SKM-1 (cell line): ENCODE measurements at regions not wholly inside any gene's neighbourhood (a gene's known extent, or its start where the extent isn't known, plus 50 kb on each side); places are given as distances from the start of the nearest gene placed in this dataset.

ENCODE experiments used
- DNase-seq: peaks from one replicate; lab custom pipeline; 2025; ENCODE audit not compliant: unreplicated experiment; lab: John Stamatoyannopoulos, UW

- DNase-seq, result no peak
These were observed 1519.5 kb downstream of the CDH11 start for GRCh38 chr16:63602206-63602927.

DNA sequence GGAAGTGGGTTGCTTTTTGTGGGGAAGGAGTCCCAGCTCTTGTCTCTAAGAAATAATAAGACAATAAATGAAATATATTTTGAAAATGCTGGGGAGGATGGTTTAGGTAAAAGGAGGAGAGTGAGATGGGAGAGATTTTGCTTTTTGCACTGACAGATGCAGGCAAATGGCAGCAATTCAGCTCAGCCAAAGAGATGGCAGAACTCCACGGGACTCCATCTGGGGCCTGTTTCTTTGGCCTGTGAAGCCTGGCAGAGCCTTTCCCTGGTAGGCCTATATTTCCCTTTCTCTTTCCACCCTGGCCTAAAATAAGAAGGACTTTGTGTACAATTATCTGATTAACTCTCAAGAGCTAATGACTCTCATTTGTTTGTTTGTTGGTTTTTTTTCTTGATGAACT lies 1525.1 kb downstream of the CDH11 start:
- DNase-seq, result no peak

DNA sequence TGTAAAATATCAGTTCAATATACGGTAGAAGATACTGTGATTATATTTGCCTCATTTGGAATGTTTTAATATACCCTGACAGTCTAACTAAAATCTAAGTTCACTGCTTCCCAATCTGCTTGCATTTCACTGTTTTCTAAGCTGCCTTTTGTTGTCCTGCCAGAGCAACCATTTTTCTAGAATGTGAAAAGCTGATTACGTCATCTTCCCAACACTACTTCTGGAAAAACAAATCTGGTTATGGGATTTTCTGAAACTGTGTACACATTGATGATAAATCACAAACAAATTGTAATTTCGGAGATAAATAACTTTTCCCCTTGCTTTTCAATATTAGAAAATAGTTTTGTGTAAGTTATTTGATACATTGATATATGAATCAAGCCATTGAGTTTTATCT lies 1529.0 kb downstream of the CDH11 start:
- no peak for DNase-seq

DNA sequence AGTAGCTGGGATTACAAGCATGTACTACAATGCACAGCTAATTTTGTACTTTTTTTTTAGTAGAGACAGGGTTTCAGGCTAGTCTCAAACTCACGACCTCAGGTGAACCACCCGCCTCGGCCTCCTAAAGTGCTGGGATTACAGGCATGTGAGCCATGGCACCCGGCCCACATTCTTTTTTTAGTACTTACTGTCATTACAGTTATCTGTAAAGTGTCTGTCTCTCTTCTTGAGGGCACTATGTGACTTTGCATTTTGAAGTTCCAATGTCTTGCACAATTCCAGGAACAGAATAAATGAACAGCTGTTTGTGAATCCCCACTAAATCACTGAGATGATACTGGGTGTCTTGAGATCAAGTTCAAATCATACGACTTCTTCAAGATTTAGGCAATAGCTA lies 1540.3 kb downstream of the CDH11 start:
- DNase-seq, result no peak

DNA sequence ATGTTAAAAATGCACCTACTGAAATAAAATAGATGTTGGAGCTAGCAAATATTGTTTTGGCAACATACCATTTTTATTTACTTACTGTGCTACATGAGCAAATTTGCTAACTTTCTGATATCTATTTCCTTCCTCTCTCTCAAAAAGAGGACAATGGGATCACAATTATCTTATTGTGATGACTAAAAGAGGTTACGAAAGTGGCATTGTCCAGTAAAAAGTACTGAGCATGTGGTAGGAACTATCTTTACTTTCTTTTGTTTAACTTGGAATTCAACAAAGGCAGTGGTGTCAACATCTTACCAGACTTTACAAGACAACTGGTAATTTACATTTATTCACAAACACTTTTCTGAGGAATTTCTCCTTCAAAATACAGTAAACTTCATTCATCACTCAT lies 1542.6 kb upstream of the CDH8 start:
- no peak for DNase-seq

DNA sequence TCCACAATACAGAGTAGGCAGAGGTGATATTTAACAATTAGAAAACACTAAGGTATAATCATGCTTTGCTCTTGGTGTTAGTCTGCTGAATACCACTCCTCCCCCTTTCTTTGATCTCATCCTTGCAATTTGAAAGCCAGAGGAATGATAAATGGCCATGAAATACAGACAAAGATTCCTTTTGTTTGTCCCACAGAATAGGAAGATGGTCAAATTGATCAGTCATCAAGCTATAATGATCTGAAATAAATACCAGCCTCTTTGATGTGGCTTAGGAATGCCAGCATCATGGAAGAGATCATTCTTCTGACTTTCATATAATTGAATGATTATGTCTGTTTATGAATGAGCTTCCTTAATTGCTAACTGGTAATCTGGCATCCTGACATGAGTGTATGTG lies 1541.7 kb upstream of the CDH8 start:
- no peak for DNase-seq

DNA sequence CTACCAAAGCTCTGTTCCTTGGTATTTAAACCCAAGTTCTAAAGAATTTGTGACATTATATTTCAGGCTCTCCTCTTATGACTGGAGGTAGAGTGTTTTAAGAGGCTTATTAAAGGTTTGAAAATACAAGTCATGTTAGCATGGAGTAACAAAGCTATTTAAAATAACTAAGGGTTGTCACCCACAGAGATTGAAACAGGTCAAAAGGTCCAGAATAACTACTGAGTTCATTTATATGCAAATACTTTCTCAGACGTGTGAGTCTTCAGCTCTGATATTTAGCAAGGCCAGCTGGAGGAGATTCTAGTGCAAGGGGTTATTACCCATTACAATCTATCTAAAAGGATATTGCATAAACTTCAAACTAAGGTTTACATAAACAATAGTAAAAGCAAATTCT lies 1538.8 kb upstream of the CDH8 start:
- no peak for DNase-seq

DNA sequence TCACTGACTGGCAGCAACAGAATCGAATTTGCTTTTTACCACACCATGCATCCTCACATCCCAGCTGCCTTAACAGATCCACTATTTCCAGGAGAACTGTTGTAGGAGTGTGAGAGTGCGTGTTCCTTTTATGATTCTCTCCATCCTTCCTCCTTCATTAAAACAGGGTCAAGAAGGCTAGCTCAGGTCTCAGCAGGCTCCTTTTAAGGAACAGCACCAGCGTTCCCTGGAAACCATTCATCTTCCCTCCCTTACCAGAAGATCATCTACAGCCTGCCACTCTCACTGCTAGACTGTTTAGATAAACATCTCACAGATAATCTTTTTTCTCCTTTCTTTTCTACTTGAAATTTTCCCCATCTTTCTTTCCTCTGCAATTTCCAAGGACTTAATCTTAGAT lies 1531.9 kb upstream of the CDH8 start:
- DNase-seq, result no peak

- DNase-seq, result no peak
These were observed 1527.7 kb upstream of the CDH8 start for GRCh38 chr16:63563819-63564505.

GRCh38 chr16:63553980-63554379 lies 1517.7 kb upstream of the CDH8 start:
- no peak for DNase-seq

DNA sequence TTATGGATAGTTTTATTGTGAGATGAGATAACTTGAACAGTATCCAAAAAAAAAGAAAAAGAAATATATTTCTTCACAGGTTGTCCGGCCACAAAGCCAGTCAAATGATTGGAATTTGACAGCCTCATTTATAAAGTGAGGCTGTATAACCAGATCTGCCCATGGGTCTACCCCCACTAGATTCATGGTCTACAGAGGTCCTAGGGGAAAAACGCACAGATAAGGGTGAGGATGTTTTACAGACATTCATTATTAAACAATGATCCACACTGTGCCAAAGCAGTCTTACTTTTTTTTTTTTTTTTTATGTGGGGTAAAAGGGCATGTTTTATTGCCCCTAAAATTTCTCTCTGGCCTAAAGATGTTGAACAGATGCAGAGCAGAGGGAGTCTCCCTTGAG lies 1503.0 kb upstream of the CDH8 start:
- no peak for DNase-seq

DNA sequence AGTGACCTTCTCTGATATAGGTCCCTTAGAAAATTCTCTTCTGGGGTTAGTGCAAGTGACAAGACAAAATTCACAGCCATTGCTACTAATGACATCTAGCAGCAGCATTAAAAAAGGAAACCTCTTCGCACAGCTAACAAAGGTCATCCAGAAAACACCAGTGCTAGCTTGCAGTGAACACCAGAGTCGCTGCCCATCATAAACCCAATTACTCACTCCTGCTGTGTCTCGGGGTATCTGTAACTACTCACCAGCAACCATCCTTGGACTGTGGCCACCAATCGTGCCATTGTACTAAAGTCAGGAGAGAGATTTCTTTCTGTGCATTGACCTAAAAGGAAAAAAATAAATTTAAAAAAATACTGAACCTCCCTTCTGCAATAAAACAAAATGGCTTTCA lies 1494.7 kb upstream of the CDH8 start:
- no peak for DNase-seq

- no peak for DNase-seq
These were observed 1494.0 kb upstream of the CDH8 start for GRCh38 chr16:63530208-63530607.

- DNase-seq, result no peak
These were observed 1491.2 kb upstream of the CDH8 start for GRCh38 chr16:63527404-63527803.

GRCh38 chr16:63516394-63516793 lies 1480.2 kb upstream of the CDH8 start:
- DNase-seq, result no peak

DNA sequence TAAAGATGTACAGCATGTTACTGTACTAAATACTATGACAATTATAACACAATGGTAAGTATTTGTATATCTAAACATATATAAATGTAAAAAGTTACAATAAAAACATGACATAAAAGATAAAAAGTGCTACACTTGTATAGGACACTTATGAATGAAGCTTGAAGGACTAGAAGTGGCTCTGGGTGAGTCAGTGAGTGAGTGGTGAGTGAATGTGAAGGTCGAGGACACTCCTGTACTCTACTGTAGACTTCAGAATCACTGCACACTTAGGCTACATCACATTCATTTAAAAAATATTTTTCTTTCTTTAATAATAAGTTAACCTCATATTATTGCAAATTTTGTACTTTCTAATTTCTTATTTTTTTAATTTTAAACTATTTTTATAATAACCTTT lies 1476.7 kb upstream of the CDH8 start:
- no peak for DNase-seq

GRCh38 chr16:63497408-63497807 lies 1461.2 kb upstream of the CDH8 start:
- no peak for DNase-seq

- DNase-seq, result no peak
These were observed 1460.0 kb upstream of the CDH8 start for GRCh38 chr16:63496282-63496681.

DNA sequence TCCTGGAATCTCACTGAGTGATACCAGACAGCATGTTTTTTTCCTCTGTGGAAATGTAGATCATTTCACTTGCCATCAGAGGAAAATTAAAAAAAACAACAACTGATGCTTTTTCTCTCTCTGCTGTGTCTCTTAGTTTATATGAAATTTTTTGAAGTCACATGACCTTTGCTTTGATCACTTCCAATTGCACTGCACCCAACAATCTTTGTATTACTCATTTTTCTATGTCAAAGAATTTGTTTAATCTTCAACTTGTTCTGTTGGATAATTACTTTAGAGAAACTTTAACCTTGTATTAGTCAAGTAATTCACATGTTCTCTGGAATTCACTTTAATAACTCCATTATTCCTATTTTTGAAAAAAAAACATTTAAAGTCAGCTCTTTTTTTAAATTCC lies 1452.7 kb upstream of the CDH8 start:
- DNase-seq, result no peak

DNA sequence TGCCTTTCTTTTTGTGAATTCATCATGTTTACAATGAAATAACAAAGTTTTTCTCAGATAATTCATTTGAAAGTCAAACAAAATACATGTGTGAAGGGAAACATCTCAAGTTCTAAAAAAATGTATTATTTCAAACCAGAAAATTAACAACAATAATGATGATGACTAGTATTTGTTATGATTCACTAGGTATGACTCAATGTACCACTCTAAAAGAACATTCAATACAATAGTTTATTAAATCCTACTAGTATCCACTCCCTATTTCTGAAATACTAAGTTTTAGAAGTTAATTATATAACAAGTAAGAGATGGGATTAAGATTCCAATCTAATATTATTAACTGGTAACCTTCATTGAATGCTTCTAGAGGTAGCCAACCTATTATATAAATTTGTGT lies 1444.8 kb upstream of the CDH8 start:
- DNase-seq, result no peak

- no peak for DNase-seq
These were observed 1437.5 kb upstream of the CDH8 start for GRCh38 chr16:63473725-63474124.

- DNase-seq, result no peak
These were observed 1431.3 kb upstream of the CDH8 start for GRCh38 chr16:63467513-63467912.

DNA sequence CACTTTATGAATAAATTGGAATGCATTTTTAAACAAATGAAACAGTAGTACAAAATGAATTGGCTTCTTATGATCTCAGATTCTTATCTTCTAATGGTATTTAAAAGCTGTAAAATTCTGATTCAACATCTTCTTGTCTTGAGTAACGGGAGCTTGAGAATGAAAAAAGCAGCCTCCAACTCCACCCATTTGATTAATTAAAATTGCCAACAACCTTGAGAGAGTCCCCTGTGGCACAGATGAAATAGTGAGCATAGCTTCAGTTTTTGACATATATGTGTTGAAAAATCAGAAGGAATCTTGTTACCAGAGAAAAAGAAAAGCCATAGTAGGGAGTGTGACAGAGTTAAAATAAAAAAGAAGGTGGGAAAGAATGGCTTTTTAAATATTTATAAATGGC lies 1426.1 kb upstream of the CDH8 start:
- no peak for DNase-seq
